HG03342 (cell line): ENCODE measurements at regions not wholly inside any gene's neighbourhood (a gene's known extent, or its start where the extent isn't known, plus 50 kb on each side); places are given as distances from the start of the nearest gene placed in this dataset.
"Not testable (repeated sequence)": the region's sequence is repeated elsewhere in the genome, so short reads cannot be mapped to it uniquely, and the experiment has no call there.

Source experiments
- ATAC-seq: cut with Tn5 transposase; IDR thresholded peaks from one replicate; pipeline ENCODE4 v1.9.1; 2021; ENCODE audit warnings: mild to moderate bottlenecking, moderate library complexity; ENCODE audit not compliant: unreplicated experiment

DNA sequence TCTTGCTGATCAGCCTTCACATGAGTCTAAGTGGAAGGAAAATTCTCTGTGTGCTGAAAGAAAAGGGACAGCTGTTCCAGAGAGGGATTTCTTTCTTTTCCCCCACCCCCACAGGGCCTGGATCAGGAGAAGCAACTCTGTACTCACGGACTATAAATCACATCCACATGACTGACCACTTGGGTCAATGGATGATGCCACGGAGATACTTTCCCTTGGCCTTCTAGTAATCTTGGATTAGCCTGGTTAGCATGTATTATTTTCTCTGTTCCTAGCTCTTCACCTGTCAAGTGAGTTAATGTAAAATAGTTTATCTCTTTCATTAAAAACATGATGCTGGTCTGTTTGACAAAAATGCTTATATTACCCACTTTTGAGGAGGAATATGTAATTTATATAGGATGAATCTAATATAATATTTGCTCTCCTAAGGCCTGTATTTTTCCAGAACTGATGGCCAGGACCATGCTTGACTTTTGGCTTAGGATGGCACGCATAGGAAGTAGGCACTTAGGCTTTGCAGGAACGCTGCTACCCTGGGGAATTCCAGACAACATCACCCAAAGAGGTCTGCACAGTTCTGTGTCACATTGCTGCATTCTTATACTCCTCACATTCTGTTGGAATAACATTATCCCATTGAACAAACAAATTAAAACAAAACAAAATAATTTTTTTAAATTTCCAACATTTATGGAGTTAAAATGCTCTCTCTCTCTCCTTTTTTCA is 892.1 kb downstream of the TLE1 start:
- ATAC-seq = no peak

DNA sequence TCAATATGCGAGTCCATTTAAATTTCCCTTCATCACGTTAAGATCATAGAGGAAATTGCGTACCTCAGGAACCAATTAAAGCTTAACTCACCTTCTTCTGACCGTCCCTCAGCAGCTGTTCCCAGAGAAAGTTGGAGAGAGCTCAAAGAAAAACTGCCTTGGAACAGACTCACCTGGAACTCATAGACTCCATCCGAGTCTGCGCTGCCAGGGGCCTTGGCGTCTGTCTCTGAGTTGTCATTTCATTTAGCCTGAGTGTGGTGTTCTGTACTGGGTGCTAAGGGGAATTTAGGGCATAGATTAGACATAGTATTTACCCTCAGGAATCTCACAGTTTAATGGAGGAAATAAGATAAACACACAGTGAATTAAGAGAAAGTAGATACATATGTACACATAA is 892.7 kb downstream of the TLE1 start:
- ATAC-seq = no peak

DNA sequence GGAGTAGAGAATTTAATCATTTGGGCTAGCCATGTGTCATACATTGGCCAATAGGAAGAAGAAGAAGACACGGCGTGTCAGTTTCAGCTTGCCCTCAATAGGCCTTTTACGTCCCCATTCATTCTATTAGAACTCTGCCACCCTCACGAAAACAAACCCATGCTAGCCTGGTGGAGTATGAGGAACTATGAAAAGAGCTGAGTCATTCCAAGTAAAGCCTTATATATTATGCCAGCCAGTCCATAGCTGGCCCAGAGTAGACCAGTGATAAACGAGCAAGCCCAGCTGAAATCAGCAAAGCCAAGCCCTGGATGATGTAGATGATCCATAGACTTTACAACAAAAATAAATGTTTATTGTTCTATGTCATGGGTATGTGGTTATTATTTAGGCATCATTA is 895.1 kb downstream of the TLE1 start:
- ATAC-seq = no peak

DNA sequence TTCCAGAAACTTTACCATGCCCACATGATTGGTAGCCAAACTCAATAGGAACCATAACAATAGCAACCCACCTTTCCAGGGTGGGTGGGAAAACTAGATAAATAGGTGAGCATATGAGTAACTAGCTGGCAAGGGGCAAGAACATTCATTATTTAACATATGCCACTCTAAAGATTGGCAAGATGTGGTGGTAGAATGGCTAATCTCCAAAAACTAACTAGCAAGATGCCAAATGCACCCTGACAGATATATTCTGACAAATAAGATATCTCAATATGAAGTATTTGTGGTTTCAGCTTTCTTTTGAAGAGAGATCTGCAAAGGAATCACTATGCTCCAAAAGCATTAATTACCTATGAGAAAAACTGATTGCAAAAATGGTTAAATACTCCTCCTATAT is 895.6 kb downstream of the TLE1 start:
- ATAC-seq = no peak

DNA sequence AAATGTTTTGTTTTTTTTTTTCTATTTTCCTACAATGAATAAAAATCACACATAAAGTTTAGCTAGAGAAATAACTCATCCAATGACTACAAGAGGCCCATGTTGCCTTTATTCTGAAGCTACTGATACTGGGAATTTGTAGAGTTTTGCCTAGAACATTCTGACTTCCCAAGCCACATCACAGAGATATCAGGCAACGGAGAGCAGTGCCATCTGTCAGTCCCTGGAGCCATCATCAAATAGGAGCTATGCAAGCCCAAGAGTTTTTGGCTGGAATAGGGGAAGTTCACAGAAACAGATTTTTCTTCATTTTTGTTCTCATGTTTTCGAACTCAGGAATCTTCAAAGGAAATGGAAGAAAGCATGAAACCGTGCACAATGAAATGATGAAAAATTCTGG is 896.6 kb downstream of the TLE1 start:
- no peak for ATAC-seq

DNA sequence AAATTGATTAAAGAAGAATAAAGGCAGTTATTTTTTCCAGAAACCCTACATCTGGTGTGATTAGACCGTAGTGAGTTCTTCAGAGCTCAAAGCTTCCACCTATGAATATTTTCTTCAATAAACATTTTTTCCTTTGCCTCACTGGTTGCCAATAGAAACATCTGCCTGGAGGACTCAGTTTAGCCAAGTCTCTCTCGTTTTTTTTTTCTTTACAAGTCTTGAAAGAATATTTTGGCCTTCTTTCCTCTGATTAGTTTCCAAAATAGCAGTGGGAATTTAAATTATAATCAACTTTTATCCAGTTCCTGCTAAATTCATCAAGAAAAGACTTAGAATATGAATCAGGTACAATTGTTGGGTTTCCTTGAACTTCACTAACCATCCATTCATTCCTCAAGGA is 897.5 kb downstream of the TLE1 start:
- ATAC-seq = no peak

DNA sequence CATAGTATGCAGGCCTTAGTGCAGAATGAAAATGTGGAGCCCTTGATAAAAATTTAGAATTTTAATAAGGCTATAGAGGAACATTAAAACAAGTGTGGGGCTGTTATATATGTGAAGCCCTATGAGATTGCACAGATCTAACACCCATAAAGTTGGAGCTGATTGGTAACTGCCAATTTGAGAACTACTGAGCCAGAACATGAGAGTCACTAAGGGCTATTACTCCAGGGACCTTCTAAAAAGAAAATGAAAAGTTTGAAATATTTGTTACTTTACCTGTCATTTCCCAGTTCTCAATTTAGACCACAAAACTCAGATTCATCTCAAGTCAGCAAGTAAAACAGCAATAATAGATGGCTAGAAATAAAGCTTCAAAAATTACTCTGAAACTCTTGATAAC is 898.6 kb downstream of the TLE1 start:
- ATAC-seq = no peak

DNA sequence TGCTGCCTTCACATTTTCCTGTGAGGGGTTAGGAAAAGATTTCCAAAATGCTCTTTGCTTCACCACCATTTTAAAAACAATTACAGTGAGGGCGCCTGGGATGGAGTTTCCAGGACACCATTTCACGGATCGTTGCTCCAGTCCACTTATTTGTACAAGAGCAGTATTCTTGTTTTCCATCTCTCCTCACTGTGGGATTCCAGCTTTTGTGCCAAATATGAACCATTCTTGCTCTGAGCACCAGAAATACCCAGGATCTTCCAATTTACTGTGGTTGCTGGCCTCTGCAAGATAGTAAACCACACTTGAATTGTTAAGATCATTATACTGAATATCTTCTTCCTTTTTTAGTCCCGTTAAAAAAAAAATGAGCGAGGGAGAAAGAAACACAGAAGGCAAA is 899.5 kb downstream of the TLE1 start:
- ATAC-seq = no peak

DNA sequence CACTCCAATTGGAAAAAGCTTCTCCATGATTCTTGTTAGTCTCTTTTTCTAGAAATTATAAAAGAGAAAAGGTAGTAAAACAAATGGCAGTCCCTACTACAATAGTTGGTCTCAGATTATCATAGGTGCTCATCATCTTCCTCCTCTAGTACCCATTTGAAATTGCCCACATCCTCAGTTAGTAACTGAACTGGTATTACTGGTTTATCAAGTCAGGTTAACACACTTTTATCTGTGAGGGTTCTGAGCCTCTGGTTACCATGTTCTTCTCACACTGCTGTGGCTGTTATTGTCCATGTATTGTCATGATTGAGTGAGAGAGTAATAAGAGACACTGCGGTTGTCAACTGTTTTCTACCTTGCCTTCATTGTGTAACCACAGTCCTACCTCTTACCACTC is 901.7 kb downstream of the TLE1 start:
- ATAC-seq = no peak

DNA sequence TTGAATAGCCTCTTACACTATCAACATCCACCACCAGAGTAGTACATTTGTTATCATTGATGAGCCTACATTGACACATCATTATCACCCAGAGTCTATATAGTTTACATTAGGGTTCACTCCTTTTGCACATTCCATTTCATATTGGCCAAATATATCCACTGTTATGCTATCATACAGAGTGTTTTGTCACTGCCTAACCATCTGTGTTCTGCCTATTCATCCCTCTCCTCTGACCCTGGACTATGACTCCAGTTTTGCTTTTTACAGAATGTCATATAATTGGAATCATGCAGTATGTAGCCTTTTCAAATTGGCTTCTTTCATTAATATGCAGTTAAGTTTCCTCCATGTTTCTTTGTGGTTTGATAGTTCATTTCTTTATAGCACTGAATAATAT is 904.7 kb downstream of the TLE1 start:
- no peak for ATAC-seq

DNA sequence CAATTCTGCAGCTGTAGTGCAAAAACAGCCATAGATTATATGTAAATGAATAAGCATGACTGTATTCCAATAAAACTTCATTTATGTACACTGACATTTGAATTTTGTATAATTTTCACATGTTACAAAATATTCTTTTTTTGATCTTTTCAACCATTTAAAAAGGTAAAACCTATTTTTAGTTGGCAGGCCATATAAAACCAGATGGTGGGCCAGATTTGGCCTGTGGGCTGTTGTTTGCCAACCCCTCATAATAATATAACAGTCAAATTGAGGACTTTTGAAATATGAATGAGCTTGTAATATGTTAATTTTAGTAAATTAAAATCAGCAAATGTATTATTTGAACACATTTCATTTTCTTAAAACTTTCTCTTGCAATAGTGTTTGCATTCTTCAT is 913.4 kb downstream of the TLE1 start:
- ATAC-seq = no peak

DNA sequence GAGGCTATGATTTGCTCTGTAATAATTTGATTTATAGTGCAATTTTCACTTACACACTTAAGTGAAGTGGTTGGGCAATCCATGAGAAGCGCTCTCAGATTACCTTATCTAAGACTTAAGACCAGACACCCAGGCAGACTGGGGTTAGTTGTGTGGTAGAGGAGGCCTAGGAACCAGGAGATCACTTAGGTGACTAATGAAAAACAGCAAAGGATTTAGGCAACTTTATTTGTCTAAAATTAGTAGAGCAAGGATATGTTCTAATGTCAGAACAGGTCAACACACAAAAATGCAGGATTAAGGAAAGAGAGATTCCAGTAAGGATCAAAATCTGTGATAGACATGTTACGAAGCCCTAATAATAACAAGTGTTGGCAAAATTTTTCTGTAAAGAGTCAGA is 913.8 kb downstream of the TLE1 start:
- ATAC-seq = no peak

DNA sequence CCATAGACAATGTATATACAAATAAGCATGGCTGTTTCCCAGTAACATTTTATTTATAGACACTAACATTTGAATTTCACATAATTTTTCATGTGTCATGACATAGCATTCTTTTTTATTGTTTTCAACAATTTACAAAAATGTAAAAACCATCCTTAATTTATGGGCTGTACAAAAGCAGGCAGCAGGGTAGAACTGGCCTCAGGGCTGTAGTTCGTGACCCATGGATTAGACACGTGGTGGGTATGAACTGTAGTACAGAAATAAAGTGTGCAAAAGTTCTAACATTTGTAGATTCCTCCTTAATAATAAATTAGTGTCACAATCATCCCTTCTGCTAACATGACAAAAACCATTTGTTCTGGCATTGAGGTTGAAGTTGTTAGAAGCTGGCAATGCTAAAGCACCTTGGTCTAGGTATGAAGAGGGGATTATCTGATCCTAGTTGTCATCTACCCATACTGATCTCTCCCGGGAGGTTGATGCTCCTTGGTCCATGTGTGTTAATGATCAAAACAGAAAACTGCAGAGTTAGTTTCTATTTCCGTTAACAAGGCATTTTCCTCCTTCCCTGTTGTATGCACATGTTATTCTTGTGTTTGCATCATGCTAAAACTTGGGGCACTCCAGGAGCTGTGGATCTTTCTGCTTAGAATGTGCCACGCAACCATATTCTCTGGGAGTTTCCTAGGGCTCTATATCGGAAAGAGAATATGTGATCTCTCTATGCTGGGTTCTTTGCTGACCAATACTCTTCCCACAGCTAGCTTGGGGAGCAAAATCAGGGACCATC is 917.6 kb downstream of the TLE1 start:
- ATAC-seq = no peak

DNA sequence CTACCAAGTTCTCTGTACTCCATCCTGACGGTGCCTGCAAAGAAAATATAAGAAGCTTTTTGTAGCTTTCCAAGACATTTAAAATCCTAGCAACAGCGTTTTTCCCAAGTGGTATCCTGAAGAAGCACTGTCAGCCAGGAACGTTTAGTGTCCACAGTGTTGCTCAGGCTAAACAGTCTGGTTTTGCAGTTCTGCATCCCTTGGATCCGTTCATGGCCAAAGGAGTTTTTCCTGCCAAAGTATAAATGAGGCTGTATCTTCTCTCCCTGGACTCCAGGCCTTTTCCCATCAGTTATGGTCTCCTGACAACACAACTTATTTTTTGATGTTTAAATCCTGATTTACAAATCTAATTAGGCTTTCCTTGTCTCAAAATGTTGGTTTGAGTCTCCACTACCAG is 925.8 kb downstream of the TLE1 start:
- ATAC-seq = no peak

DNA sequence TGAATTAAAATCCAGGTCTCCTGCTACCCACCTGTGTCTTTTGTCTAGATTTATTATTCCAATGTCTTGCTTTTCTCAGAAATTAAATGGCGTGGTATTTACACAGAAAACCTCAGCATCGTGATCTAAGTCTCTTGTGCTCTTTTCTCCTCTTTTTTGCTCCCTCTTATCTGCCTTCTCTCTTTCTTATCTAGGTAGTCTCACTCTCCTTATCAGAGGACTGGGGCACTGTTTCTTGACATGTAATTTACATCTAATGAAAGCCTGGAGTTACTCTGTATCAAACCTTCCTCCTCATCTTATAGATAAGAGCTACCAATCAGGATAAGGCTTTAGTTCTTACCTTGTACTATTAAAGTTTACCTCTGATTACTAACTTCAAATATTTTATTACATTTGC is 933.8 kb downstream of the TLE1 start:
- no peak for ATAC-seq

DNA sequence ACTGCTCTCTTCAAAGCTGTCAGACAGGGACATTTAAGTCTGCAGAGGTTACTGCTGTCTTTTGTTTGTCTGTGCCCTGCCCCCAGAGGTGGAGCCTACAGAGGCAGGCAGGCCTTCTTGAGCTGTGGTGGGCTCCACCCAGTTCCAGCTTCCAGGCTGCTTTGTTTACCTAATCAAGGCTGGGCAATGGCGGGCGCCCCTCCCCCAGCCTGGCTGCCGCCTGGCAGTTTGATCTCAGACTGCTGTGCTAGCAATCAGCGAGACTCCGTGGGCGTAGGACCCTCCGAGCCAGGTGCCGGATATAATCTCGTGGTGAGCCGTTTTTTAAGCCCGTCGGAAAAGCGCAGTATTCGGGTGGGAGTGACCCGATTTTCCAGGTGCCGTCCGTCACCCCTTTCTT is 942.3 kb downstream of the TLE1 start:
- not testable (repeated sequence) for ATAC-seq

DNA sequence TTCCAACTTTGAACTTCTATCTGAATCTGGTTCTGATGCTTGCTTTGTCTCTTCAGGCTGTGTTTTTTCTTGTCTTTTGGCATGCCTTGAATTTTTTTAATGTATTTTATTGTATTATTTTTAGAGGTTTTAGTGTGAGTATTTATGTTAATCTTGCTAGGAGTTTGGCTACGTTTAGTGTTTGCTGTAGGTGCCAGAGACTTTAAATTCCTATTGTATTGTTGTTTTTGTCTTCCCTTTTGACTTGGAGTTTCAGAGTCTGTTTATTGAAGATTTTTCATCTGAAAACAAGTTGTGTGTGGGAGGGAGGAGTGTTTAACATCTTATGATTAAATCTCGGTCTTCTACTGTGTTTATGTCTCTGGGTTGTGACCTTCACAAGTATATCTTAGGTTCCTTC is 956.8 kb downstream of the TLE1 start:
- no peak for ATAC-seq

DNA sequence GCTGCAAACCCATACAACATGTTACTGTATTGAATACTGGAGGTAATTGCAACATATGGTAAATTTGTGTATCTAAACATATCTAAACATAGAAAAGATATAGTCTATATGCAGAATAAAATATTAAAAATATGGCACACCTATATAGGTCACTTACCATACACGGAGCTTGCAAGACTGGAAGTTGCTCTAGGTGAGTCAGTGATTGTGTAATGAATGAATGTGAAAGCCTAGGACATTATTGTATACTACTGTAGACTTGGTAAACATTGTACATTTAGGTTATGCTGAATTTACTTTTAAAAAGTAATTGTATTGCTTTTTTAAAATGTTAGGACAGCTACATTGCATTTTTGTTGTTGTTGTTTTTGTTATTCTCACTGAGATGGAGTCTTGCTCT is 968.8 kb downstream of the TLE1 start:
- no peak for ATAC-seq

DNA sequence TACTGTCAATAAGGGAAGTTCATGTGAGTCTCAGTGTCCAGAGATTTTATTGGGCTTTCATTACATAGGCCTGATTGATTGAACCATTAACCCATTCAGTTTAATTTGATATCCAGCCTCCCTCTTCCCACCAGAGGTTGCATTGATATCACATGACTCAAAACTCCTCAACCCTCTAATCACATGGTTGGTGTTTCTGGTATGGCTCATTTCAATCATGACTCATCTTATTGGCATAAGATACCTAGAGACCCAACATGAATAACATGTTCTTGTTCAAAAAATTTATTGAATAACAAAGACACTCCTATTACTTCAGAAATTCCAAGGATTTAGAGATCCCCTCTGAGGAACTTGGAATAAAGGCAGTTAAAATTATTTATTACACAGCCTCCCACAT is 982.2 kb downstream of the TLE1 start:
- ATAC-seq = no peak

DNA sequence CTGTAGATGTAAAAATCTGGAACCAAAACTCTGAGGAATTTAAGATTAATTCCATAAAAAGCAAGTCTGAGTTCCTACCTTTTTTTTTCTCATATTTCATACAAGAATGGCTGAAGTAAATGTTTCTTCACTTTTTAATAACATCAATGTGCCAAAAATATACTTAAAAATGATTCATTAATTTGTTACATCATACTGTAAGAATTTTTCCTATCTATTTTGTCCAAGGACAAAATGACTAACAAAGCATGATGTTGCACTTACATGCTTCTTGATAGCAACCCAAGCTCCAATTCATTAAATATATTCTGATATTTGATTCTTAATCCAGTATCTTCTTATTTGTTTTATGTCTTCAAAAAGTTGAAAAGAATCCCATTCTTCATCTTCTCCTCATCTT is 988.3 kb downstream of the TLE1 start:
- ATAC-seq = no peak

DNA sequence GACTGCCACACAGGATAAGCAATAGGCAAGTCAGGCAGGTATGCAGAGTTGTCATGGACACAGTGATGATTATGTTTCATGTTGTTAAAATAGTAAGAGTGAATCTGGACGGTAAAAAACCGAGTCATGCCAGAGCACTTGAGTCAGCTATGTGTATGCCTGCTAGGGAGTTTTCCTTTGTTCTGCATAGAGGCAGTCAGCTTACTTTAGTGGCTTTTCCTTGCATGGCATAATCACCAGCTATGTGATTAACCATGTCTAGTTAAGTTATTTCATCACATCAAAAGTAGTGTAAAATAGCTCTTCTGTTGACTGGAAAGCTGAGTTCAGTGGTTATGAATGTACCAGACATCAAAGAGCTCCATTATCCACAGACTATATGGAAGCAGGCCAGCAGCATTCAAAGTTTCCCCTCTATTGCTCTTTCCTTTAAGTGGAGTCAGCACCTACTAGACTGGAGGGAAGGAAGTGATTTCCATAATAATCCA is 989.8 kb downstream of the TLE1 start:
- ATAC-seq = no peak

DNA sequence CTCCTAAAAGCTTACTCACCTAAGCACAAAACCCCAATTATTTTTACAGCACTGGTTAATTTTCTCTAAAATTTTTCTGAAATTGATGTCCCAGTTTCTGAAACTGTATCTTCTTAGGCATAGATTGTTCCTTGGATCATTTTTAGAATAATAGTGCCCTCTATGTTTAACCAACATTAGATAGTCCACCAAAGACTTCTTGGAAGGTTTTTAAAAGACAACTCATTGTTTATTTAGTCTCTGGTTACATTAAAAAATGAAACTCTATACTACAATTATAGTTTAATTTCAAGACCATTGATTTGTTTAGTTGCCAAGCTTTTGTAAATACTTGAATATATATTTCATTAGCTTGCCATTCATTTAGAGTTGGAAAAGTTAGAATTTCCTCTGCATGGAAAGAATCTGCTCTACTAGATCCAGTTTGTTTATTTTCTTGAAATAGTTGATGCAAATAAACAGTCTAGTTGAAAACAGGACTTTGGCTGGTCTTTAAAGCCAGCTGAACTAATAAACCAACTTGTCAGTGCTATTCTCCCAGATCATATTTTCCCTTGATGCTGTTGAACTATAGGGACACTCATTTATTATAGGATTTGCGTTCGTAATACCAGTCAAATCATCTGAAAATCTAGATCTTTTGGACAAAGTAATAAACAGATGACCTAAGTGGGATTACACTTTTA is 990.5 kb downstream of the TLE1 start:
- no peak for ATAC-seq
